Vagina (tissue), 2 donors: ENCODE measurements at regions not wholly inside any gene's neighbourhood (a gene's known extent, or its start where the extent isn't known, plus 50 kb on each side); places are given as distances from the start of the nearest gene placed in this dataset.

Experiments
- POLR2A ChIP-seq, 2 donors: fragments of 450-650 bp; IDR thresholded peaks; one replicate each; pipeline ENCODE4 v1.6.1; 2017; ENCODE audit warnings: antibody characterized with exemption in 2 of 2, mild to moderate bottlenecking in 2 of 2, moderate library complexity in 2 of 2
- TF ChIP-seq, protein P1 (sequence below), 3 experiments: fragments of 450-650 bp in 2 of 3; fragments of 200-600 bp in 1 of 3; sonication (generic) in 1 of 3; IDR thresholded peaks; one replicate each; pipeline ENCODE4 v1.5.1; 2017 to 2019; ENCODE audit warnings: antibody characterized with exemption in 3 of 3, mild to moderate bottlenecking in 2 of 3, moderate library complexity in 2 of 3

GRCh38 chr1:170318736-170319135 is 173.0 kb downstream of the NTMT2 start:
- TF ChIP-seq, protein P1, sequence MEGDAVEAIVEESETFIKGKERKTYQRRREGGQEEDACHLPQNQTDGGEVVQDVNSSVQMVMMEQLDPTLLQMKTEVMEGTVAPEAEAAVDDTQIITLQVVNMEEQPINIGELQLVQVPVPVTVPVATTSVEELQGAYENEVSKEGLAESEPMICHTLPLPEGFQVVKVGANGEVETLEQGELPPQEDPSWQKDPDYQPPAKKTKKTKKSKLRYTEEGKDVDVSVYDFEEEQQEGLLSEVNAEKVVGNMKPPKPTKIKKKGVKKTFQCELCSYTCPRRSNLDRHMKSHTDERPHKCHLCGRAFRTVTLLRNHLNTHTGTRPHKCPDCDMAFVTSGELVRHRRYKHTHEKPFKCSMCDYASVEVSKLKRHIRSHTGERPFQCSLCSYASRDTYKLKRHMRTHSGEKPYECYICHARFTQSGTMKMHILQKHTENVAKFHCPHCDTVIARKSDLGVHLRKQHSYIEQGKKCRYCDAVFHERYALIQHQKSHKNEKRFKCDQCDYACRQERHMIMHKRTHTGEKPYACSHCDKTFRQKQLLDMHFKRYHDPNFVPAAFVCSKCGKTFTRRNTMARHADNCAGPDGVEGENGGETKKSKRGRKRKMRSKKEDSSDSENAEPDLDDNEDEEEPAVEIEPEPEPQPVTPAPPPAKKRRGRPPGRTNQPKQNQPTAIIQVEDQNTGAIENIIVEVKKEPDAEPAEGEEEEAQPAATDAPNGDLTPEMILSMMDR (IDR thresholded peaks at IDR 0.05) = no peak
- TF ChIP-seq POLR2A (IDR thresholded peaks at IDR 0.05) = no peak
